Kasumi-1 (cell line): ENCODE measurements at regions not wholly inside any gene's neighbourhood (a gene's known extent, or its start where the extent isn't known, plus 50 kb on each side); places are given as distances from the start of the nearest gene placed in this dataset.

ENCODE experiments used
- DNase-seq, 2 experiments: peaks; one replicate each; lab custom pipeline; 2025; lab: John Stamatoyannopoulos, UW

- DNase-seq: no peak
Observed at GRCh38 chr16:13863075-13863765, 56.7 kb upstream of the ERCC4 start.

GRCh38 chr16:13864689-13865088 is 55.3 kb upstream of the ERCC4 start:
- no peak for DNase-seq

DNA sequence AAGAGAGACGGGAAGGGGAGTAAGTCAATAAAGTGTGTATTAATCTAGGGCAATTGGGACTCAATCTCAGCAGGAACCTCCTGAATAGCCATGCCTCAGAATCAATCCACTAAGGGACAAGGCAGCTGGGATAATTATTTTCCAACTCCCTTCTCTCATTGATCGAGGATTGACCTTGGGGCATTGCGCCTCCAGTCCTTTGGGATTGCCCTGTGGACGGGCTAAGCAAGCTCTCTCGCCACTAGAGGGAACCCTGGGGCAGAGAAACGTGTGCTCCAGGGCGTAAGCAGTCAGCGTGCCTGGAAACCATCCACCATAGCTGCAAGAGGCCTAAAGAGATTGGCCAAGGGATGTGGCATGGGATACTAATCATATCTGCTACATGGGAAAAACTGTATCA is 53.9 kb upstream of the ERCC4 start:
- peak in 1 of 2 experiments; percentile 25 for DNase-seq
